LoVo (cell line): ENCODE measurements at regions not wholly inside any gene's neighbourhood (a gene's known extent, or its start where the extent isn't known, plus 50 kb on each side); places are given as distances from the start of the nearest gene placed in this dataset.
"Not testable (repeated sequence)": the region's sequence is repeated elsewhere in the genome, so short reads cannot be mapped to it uniquely, and the experiment has no call there.

ENCODE experiments used
- DNase-seq: peaks from one replicate; pipeline ENCODE4 v3.0.0-alpha.2; 2016; ENCODE audit warnings: low spot score

- DNase-seq, result no peak
Observed at GRCh38 chr5:131107128-131107527, 57.9 kb downstream of the HINT1 start.

- no peak for DNase-seq
Observed at GRCh38 chr5:131104169-131104808, 60.8 kb downstream of the HINT1 start.

GRCh38 chr5:131096774-131097710 is 68.0 kb downstream of the HINT1 start:
- no peak for DNase-seq

DNA sequence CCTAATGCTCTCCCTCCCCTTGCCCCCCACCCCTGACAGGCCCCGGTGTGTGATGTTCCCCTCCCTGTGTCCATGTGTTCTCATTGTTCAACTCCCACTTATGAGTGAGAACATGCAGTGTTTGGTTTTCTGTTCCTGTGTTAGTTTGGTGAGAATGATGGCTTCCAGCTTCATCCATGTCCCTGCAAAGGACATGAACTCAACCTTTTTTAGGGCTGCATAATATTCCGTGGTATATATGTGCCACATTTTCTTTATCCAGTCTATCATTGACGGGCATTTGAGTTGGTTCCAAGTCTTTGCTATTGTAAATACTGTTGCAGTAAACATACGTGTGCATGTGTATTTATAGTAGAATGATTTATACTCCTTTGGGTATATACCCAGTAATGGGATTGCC is 69.5 kb downstream of the HINT1 start:
- DNase-seq, result not testable (repeated sequence)

GRCh38 chr5:131084436-131084835 is 80.6 kb downstream of the HINT1 start:
- DNase-seq, result no peak

- DNase-seq, result no peak
Observed at GRCh38 chr5:131081913-131082488, 83.1 kb downstream of the HINT1 start.

- DNase-seq, result no peak
Observed at GRCh38 chr5:131081374-131081773, 83.7 kb downstream of the HINT1 start.

DNA sequence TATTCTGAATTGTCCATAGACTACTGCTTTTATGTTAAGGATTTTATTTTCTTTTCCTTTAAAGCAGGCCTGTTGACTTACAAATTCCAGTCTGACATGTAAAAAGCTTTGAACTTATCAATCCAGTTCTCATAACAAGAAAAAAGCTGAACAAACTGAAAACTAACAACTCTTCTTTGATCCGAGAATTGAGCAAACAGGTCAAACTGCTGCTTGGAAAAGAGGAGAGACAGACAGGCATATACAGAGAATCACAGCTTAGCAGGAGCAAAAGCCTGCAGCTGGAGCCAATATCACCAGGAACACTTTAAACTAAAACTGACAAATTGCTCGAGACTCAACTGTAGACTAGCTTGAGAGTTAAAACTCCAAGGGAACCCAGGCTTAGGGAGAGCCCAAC is 85.8 kb downstream of the HINT1 start:
- DNase-seq, result no peak

GRCh38 chr5:131068893-131069643 is 96.0 kb downstream of the HINT1 start:
- DNase-seq, result no peak

DNA sequence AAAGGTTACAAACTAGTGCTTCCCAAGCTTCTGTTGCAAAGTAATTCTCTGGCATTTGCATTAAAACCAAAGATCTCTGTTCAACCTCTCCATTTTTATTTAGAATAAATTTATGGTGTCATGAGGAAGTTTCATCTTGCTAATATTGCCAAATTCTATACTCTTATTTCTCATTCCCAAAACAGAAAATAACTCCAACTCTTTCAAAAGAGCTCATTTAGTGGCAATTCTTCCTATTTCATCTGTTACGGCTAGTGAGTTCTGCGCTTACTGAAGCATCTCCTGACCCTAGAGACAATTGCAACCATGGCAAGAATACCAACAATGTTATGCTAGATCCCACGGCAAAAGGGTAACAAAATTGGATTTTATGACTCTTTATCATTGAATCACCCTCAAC is 97.0 kb downstream of the HINT1 start:
- DNase-seq, result no peak

DNA sequence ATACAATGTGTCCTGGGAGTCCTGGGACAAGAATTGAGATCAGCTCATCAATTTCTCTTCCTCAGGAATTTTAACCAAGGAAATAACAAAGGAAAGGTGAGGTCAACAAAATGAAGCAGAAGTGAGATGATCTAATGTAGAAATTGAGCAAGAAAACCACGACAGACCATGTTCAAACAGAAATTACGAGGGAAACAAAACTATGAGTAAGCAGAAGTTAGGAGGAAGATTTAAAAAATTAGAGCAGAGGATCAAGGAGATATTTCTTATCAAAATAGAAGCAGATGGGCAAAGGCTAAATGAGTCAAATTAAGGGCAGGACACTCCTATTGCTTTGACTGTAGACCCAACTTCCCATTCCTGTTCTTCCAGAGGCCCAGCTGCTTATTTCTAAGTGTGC is 97.4 kb downstream of the HINT1 start:
- DNase-seq, result no peak

- DNase-seq, result no peak
Observed at GRCh38 chr5:131064669-131065371, 100.2 kb downstream of the HINT1 start.

GRCh38 chr5:131042021-131042789 is 122.9 kb downstream of the HINT1 start:
- DNase-seq, result no peak

DNA sequence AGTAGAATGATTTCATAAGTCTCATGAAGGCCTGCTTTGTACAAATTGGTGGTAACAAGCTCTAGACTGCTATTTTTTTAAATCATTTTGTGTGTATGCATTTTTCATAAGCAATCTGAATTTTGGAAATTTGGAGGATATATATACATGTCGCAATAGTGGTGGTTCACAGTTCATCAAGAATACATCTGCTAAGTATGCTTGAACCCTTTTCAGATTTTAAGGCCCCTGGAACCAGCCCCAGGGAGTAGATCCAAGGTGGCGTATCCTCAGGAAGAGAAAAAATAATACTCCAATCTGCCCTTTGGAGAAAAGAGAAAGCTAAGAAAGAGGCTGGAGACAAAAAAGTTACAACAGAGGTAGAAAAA is 141.6 kb downstream of the HINT1 start:
- DNase-seq, result no peak

DNA sequence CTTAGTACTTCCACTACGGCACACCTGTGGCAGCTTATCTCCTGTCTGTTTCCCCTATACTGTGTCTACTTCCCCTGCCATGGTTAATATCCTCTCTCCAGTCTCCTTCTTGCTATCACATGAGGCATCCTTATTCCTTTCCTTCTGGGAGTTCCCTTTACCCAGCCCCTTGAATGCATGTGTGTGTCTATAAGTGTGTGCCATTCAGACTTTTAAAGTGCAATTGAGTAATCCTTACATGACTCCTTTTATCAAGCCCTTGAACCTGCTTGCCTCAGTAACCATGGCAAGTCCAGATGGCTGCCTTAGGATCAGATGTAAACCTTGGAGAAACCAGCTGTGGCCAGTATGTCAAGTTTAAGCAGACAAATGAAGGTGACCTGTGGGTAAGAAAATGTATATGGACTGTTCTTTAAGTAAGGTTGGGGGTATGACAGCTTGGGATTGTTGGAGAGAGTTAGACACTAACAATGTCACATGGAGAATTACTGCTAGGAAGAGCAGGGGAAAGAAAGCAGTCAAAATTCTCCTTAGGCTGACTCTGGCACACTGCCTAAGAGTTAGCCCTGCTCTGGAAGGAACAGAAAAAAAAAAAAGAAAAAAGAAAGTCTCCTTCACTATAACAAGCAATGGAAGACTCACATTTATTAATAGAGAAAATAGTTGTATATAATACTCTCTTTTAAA is 142.1 kb downstream of the HINT1 start:
- DNase-seq, result no peak

DNA sequence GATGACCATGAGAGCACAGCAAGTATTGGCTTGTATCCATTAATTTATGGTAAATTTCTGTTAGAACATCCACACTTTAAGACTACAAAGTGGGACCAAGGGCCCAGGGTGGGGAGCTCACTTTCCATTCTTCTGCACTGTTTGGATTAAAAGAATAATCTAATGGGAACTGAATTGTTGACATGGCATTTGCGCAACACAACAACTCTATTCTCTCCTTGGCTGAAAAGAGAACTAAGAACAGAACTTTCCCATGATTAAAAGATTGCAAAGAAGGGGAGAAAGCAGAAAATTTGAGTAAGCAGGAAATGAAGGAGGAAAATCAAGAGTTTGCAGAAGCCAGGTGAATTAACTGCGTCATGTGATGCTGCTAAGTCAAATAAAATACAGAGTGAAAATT is 143.4 kb downstream of the HINT1 start:
- no peak for DNase-seq

GRCh38 chr5:131019601-131020315 is 145.3 kb downstream of the HINT1 start:
- peak; percentile 70 for DNase-seq

GRCh38 chr5:131019111-131019510 is 145.9 kb downstream of the HINT1 start:
- no peak for DNase-seq

- no peak for DNase-seq
Observed at GRCh38 chr5:131008329-131008728, 156.7 kb downstream of the HINT1 start.
